Kidney epithelial cell (primary cell): ENCODE measurements at regions not wholly inside any gene's neighbourhood (a gene's known extent, or its start where the extent isn't known, plus 50 kb on each side); places are given as distances from the start of the nearest gene placed in this dataset.

Experiments
- DNase-seq: peaks from one replicate; pipeline ENCODE4 v3.0.0-alpha.2; 2010; ENCODE audit warnings: low read depth
- H3K27me3 ChIP-seq: 2 replicates; pipeline ENCODE4 v1.6.0; 2011; ENCODE audit warnings: low read length; ENCODE audit not compliant: control insufficient read depth, insufficient read depth
- H3K36me3 ChIP-seq: 2 replicates; pipeline ENCODE4 v1.5.1; 2011; ENCODE audit warnings: low read length; ENCODE audit not compliant: control insufficient read depth, insufficient read depth
- H3K4me3 ChIP-seq: 2 replicates; pipeline ENCODE4 v1.5.1; 2011; ENCODE audit warnings: low read depth, mild to moderate bottlenecking, control low read depth, low read length
- CTCF ChIP-seq: IDR thresholded peaks from 2 replicates; pipeline ENCODE4 v1.5.1; 2011; ENCODE audit warnings: mild to moderate bottlenecking, moderate library complexity, low read length, control low read depth, inconsistent platforms; ENCODE audit not compliant: insufficient read depth, poor library complexity, severe bottlenecking

- Histone ChIP-seq H3K27me3 (no peaks in the 10 kb centered on the region), H3K4me3 (no peak overlapping the region), H3K36me3 (no peaks in the 10 kb centered on the region)
- no peak for DNase-seq
- no peak for TF ChIP-seq CTCF
Observed at GRCh38 chr16:35543486-35543885, 2084.1 kb downstream of the TP53TG3F start.

- no peaks in the 10 kb centered on the region for H3K36me3 ChIP-seq
- no peaks in the 10 kb centered on the region for H3K27me3 ChIP-seq
- H3K4me3 ChIP-seq = no peak overlapping the region
- DNase-seq = no peak
- no peak for TF ChIP-seq CTCF
Observed at GRCh38 chr16:35552763-35553162, 2093.4 kb downstream of the TP53TG3F start.

- no peaks in the 10 kb centered on the region for H3K27me3 ChIP-seq
- H3K36me3 ChIP-seq = no peaks in the 10 kb centered on the region
- no peak for TF ChIP-seq CTCF
- no peak for DNase-seq
- H3K4me3 ChIP-seq = no peak overlapping the region
Observed at GRCh38 chr16:35557731-35558130, 2098.3 kb downstream of the TP53TG3F start.

- TF ChIP-seq CTCF = no peak
- no peak for DNase-seq
Observed at GRCh38 chr16:35559911-35560636, 2100.7 kb downstream of the TP53TG3F start.

GRCh38 chr16:35560637-35560984, 2101.2 kb downstream of the TP53TG3F start:
- DNase-seq = no peak
- Histone ChIP-seq H3K36me3 (no peaks in the 10 kb centered on the region), H3K27me3 (no peaks in the 10 kb centered on the region), H3K4me3 (no peak overlapping the region)
- no peak for TF ChIP-seq CTCF

More at GRCh38 chr16:35559911-35560636, 2100.7 kb downstream of the TP53TG3F start:
- Histone ChIP-seq H3K27me3 (no peaks in the 10 kb centered on the region), H3K36me3 (no peaks in the 10 kb centered on the region), H3K4me3 (no peak overlapping the region)

- H3K36me3 ChIP-seq = no peaks in the 10 kb centered on the region
- no peak for TF ChIP-seq CTCF
Observed at GRCh38 chr16:35561346-35561745, 2101.9 kb downstream of the TP53TG3F start.

More at GRCh38 chr16:35561346-35561745, 2101.9 kb downstream of the TP53TG3F start:
- H3K4me3 ChIP-seq = no peak overlapping the region
- no peak for DNase-seq
- H3K27me3 ChIP-seq = no peaks in the 10 kb centered on the region
